ACC112 (cell line): ENCODE measurements at regions not wholly inside any gene's neighbourhood (a gene's known extent, or its start where the extent isn't known, plus 50 kb on each side); places are given as distances from the start of the nearest gene placed in this dataset.
"Not testable (repeated sequence)": the region's sequence is repeated elsewhere in the genome, so short reads cannot be mapped to it uniquely, and the experiment has no call there.

ENCODE experiments used
- H2AFZ ChIP-seq: fragments of 200-600 bp; sonication (generic); one replicate; pipeline ENCODE4 v1.6.0; 2017; ENCODE audit warnings: antibody characterized with exemption, low read length; ENCODE audit not compliant: unreplicated experiment
- H3K27ac ChIP-seq: fragments of 200-600 bp; sonication (generic); 2 replicates; pipeline ENCODE4 v1.5.1; 2014; ENCODE audit warnings: low read depth, mild to moderate bottlenecking, antibody characterized with exemption, low read length, moderate library complexity
- H3K27me3 ChIP-seq: fragments of 200-600 bp; sonication (generic); 2 replicates; pipeline ENCODE4 v1.6.1; 2014; ENCODE audit warnings: mild to moderate bottlenecking, antibody characterized with exemption, low read length, moderate library complexity, mixed read lengths; ENCODE audit not compliant: insufficient read depth
- H3K36me3 ChIP-seq: fragments of 200-600 bp; sonication (generic); 2 replicates; pipeline ENCODE4 v1.6.1; 2016; ENCODE audit warnings: mild to moderate bottlenecking, antibody characterized with exemption, low read length, moderate library complexity, mixed read lengths; ENCODE audit not compliant: insufficient read depth
- H3K4me1 ChIP-seq: fragments of 200-600 bp; sonication (generic); one replicate; pipeline ENCODE4 v1.6.1; 2016; ENCODE audit warnings: low read length, mixed read lengths; ENCODE audit not compliant: insufficient read depth, unreplicated experiment, control insufficient read depth
- H3K4me3 ChIP-seq: fragments of 200-600 bp; sonication (generic); 2 replicates; pipeline ENCODE4 v1.5.1; 2014; ENCODE audit warnings: mild to moderate bottlenecking, low read depth, low read length
- H3K79me2 ChIP-seq: fragments of 200-600 bp; sonication (generic); one replicate; pipeline ENCODE4 v1.6.0; 2016; ENCODE audit warnings: low read length; ENCODE audit not compliant: control insufficient read depth, unreplicated experiment, insufficient read depth

GRCh38 chr3:192968901-192969300 lies 51.2 kb upstream of the MB21D2 start:
- H3K79me2 ChIP-seq, H3K27me3 ChIP-seq, H3K4me1 ChIP-seq, H3K36me3 ChIP-seq, H2AFZ ChIP-seq, H3K4me3 ChIP-seq: not testable (repeated sequence)
- H3K27ac ChIP-seq: peak overlapping the region; percentile 27; the same call in 1 of the 2 replicates

- Histone ChIP-seq H3K4me3 (no peak overlapping the region), H3K4me1 (no peaks in the 10 kb centered on the region), H3K27me3 (0 out of 2 replicates have a peak, but pooled peaks cover 6% of the 10 kb centered on the region), H2AFZ (no peak overlapping the region), H3K27ac (no peak overlapping the region), H3K79me2 (no peaks in the 10 kb centered on the region), H3K36me3 (no peaks in the 10 kb centered on the region)
Observed at GRCh38 chr3:192980632-192981031, 63.0 kb upstream of the MB21D2 start.

GRCh38 chr3:192986379-192986778 lies 68.7 kb upstream of the MB21D2 start:
- no peaks in the 10 kb centered on the region for H3K36me3 ChIP-seq
- H3K27ac ChIP-seq: no peak overlapping the region

GRCh38 chr3:192991356-192991755 lies 73.7 kb upstream of the MB21D2 start:
- Histone ChIP-seq H2AFZ (no peak overlapping the region), H3K79me2 (no peaks in the 10 kb centered on the region), H3K27ac (no peak overlapping the region), H3K27me3 (no peaks in the 10 kb centered on the region), H3K36me3 (no peaks in the 10 kb centered on the region), H3K4me1 (no peaks in the 10 kb centered on the region), H3K4me3 (no peak overlapping the region)

More at GRCh38 chr3:192986379-192986778, 68.7 kb upstream of the MB21D2 start:
- no peaks in the 10 kb centered on the region for H3K27me3 ChIP-seq
- no peaks in the 10 kb centered on the region for H3K79me2 ChIP-seq
- H3K4me1 ChIP-seq: no peaks in the 10 kb centered on the region
- H2AFZ ChIP-seq: no peak overlapping the region
- no peak overlapping the region for H3K4me3 ChIP-seq

GRCh38 chr3:192992361-192992760 lies 74.7 kb upstream of the MB21D2 start:
- H2AFZ ChIP-seq: no peak overlapping the region
- no peaks in the 10 kb centered on the region for H3K36me3 ChIP-seq
- no peak overlapping the region for H3K27ac ChIP-seq
- H3K79me2 ChIP-seq: no peaks in the 10 kb centered on the region
- H3K27me3 ChIP-seq: no peaks in the 10 kb centered on the region
- no peak overlapping the region for H3K4me3 ChIP-seq
- H3K4me1 ChIP-seq: no peaks in the 10 kb centered on the region

GRCh38 chr3:192993411-192993810 lies 75.8 kb upstream of the MB21D2 start:
- no peaks in the 10 kb centered on the region for H3K36me3 ChIP-seq
- H3K27me3 ChIP-seq: no peaks in the 10 kb centered on the region
- no peak overlapping the region for H3K27ac ChIP-seq
- H3K4me1 ChIP-seq: no peaks in the 10 kb centered on the region
- no peak overlapping the region for H2AFZ ChIP-seq
- H3K79me2 ChIP-seq: no peaks in the 10 kb centered on the region
- no peak overlapping the region for H3K4me3 ChIP-seq

GRCh38 chr3:193001113-193001512 lies 83.5 kb upstream of the MB21D2 start:
- not testable (repeated sequence) for H3K27ac ChIP-seq, H3K79me2 ChIP-seq, H3K36me3 ChIP-seq, H3K4me1 ChIP-seq, H3K27me3 ChIP-seq, H2AFZ ChIP-seq, H3K4me3 ChIP-seq

- H3K4me1 ChIP-seq, H3K79me2 ChIP-seq: not testable (repeated sequence)
Observed at GRCh38 chr3:193003624-193004023, 86.0 kb upstream of the MB21D2 start.

GRCh38 chr3:193008654-193009053 lies 91.0 kb upstream of the MB21D2 start:
- no peaks in the 10 kb centered on the region for H3K79me2 ChIP-seq
- no peaks in the 10 kb centered on the region for H3K36me3 ChIP-seq
- no peak overlapping the region for H3K4me3 ChIP-seq
- no peak overlapping the region for H2AFZ ChIP-seq
- H3K27me3 ChIP-seq: peaks cover 13% of the 10 kb centered on the region; the same call in 1 of the 2 replicates
- no peak overlapping the region for H3K27ac ChIP-seq
- no peaks in the 10 kb centered on the region for H3K4me1 ChIP-seq

More at GRCh38 chr3:193003624-193004023, 86.0 kb upstream of the MB21D2 start:
- H3K27ac ChIP-seq, H3K4me3 ChIP-seq, H3K36me3 ChIP-seq, H3K27me3 ChIP-seq, H2AFZ ChIP-seq: not testable (repeated sequence)

- Histone ChIP-seq H3K27ac (no peak overlapping the region), H3K79me2 (no peaks in the 10 kb centered on the region), H3K36me3 (no peaks in the 10 kb centered on the region), H2AFZ (no peak overlapping the region), H3K4me1 (no peaks in the 10 kb centered on the region), H3K4me3 (no peak overlapping the region), H3K27me3 (peaks cover 13% of the 10 kb centered on the region; the same call in 1 of the 2 replicates)
Observed at GRCh38 chr3:193010191-193010590, 92.5 kb upstream of the MB21D2 start.

GRCh38 chr3:193011958-193012357 lies 94.3 kb upstream of the MB21D2 start:
- Histone ChIP-seq H3K79me2 (no peaks in the 10 kb centered on the region), H3K27me3 (peaks cover 13% of the 10 kb centered on the region; the same call in 1 of the 2 replicates), H3K36me3 (no peaks in the 10 kb centered on the region), H3K4me1 (no peaks in the 10 kb centered on the region), H2AFZ (no peak overlapping the region), H3K4me3 (no peak overlapping the region), H3K27ac (no peak overlapping the region)
